Endothelial cell (in vitro differentiated cells): ENCODE measurements at regions not wholly inside any gene's neighbourhood (a gene's known extent, or its start where the extent isn't known, plus 50 kb on each side); places are given as distances from the start of the nearest gene placed in this dataset.
A peak's percentile ranks its signal among the peaks of the same experiment; 100 is the strongest.

Source experiments
- DNase-seq: peaks from one replicate; pipeline ENCODE4 v3.0.0; 2021; ENCODE audit warnings: low spot score
- H3K27ac Mint-ChIP-seq: one replicate; pipeline ENCODE4 v1.8.0; 2021; ENCODE audit warnings: mixed read lengths, inconsistent platforms; ENCODE audit not compliant: unreplicated experiment
- H3K27me3 Mint-ChIP-seq: one replicate; pipeline ENCODE4 v1.8.0; 2021; ENCODE audit warnings: mild to moderate bottlenecking, moderate library complexity, mixed read lengths, inconsistent platforms; ENCODE audit not compliant: unreplicated experiment
- H3K36me3 Mint-ChIP-seq: one replicate; pipeline ENCODE4 v1.8.0; 2021; ENCODE audit warnings: mild to moderate bottlenecking, low read depth, mixed read lengths, inconsistent platforms; ENCODE audit not compliant: unreplicated experiment
- H3K4me1 Mint-ChIP-seq: one replicate; pipeline ENCODE4 v1.8.0; 2021; ENCODE audit warnings: mild to moderate bottlenecking, mixed read lengths, inconsistent platforms; ENCODE audit not compliant: unreplicated experiment
- H3K4me3 Mint-ChIP-seq: one replicate; pipeline ENCODE4 v1.8.0; 2021; ENCODE audit warnings: mild to moderate bottlenecking, mixed read lengths, inconsistent platforms; ENCODE audit not compliant: unreplicated experiment
- H3K9me3 Mint-ChIP-seq: one replicate; pipeline ENCODE4 v1.8.0; 2021; ENCODE audit warnings: mixed read lengths, inconsistent platforms; ENCODE audit not compliant: unreplicated experiment
- CTCF ChIP-seq: fragments of 200-600 bp; sonication (generic); IDR thresholded peaks from one replicate; pipeline ENCODE4 v1.5.0; 2021; ENCODE audit warnings: antibody characterized with exemption; ENCODE audit not compliant: unreplicated experiment

- no peaks in the 10 kb centered on the region for H3K9me3 Mint-ChIP-seq
- DNase-seq, result peak; percentile 67
- no peak overlapping the region for H3K27ac Mint-ChIP-seq
- TF ChIP-seq CTCF, result peak; percentile 56
- no peaks in the 10 kb centered on the region for H3K27me3 Mint-ChIP-seq
- peaks cover 6% of the 10 kb centered on the region for H3K4me1 Mint-ChIP-seq
- no peak overlapping the region for H3K4me3 Mint-ChIP-seq
- H3K36me3 Mint-ChIP-seq, result no peaks in the 10 kb centered on the region
Measured at GRCh38 chr3:168620854-168621253, 525.1 kb upstream of the GOLIM4 start.

GRCh38 chr3:168618827-168619470 lies 523.2 kb upstream of the GOLIM4 start:
- peaks cover 6% of the 10 kb centered on the region for H3K4me1 Mint-ChIP-seq
- DNase-seq, result no peak
- TF ChIP-seq CTCF, result no peak

GRCh38 chr3:168617658-168618057 lies 521.9 kb upstream of the GOLIM4 start:
- no peaks in the 10 kb centered on the region for H3K36me3 Mint-ChIP-seq
- H3K9me3 Mint-ChIP-seq, result no peaks in the 10 kb centered on the region
- H3K27me3 Mint-ChIP-seq, result no peaks in the 10 kb centered on the region
- H3K4me1 Mint-ChIP-seq, result peaks cover 6% of the 10 kb centered on the region
- no peak overlapping the region for H3K4me3 Mint-ChIP-seq
- H3K27ac Mint-ChIP-seq, result no peak overlapping the region
- DNase-seq, result no peak
- TF ChIP-seq CTCF, result no peak

More at GRCh38 chr3:168618827-168619470, 523.2 kb upstream of the GOLIM4 start:
- Mint-ChIP-seq H3K27ac (no peak overlapping the region), H3K36me3 (no peaks in the 10 kb centered on the region), H3K4me3 (no peak overlapping the region), H3K27me3 (no peaks in the 10 kb centered on the region), H3K9me3 (no peaks in the 10 kb centered on the region)

GRCh38 chr3:168616915-168617314 lies 521.2 kb upstream of the GOLIM4 start:
- Mint-ChIP-seq H3K27ac (no peak overlapping the region), H3K4me1 (peaks cover 6% of the 10 kb centered on the region), H3K4me3 (no peak overlapping the region), H3K9me3 (no peaks in the 10 kb centered on the region), H3K36me3 (no peaks in the 10 kb centered on the region), H3K27me3 (no peaks in the 10 kb centered on the region)
- DNase-seq, result no peak
- no peak for TF ChIP-seq CTCF

- Mint-ChIP-seq H3K9me3 (no peaks in the 10 kb centered on the region), H3K4me1 (peaks cover 6% of the 10 kb centered on the region), H3K36me3 (no peaks in the 10 kb centered on the region), H3K27ac (no peak overlapping the region), H3K27me3 (no peaks in the 10 kb centered on the region), H3K4me3 (no peak overlapping the region)
- no peak for TF ChIP-seq CTCF
- no peak for DNase-seq
Measured at GRCh38 chr3:168615493-168616020, 519.8 kb upstream of the GOLIM4 start.
